ENCODE measurements at regions not wholly inside any gene's neighbourhood (a gene's known extent, or its start where the extent isn't known, plus 50 kb on each side); places are given as distances from the start of the nearest gene placed in this dataset.

GRCh38 chr10:28967031-28967430 lies 289.7 kb downstream of the BAMBI start:
- Histone ChIP-seq H3K79me2 (ENCODE audit: control insufficient read depth, insufficient read depth, low read length) (no peaks in the 10 kb centered on the region), H3K36me3 (ENCODE audit: control insufficient read depth in 2 of 2, extremely low read depth in 1 of 2, insufficient read depth in 2 of 2, low read length in 2 of 2) (no peaks in the 10 kb centered on the region), H3K4me2 (ENCODE audit: control insufficient read depth, extremely low read depth, insufficient read depth, low read depth, low read length) (no peak overlapping the region), H3K27ac (ENCODE audit: control insufficient read depth, insufficient read depth, low read length) (no peak overlapping the region), H3K4me3 (ENCODE audit: control insufficient read depth in 2 of 3, extremely low read depth in 1 of 3, insufficient read depth in 2 of 3, low read depth in 1 of 3, low read length in 3 of 3) (no peak overlapping the region), H3K9ac (ENCODE audit: control insufficient read depth, extremely low read depth, insufficient read depth, low read length) (no peak overlapping the region), H2AFZ (ENCODE audit: control insufficient read depth, low read length) (no peak overlapping the region), H3K9me1 (ENCODE audit: control insufficient read depth, extremely low read depth, insufficient read depth, low read length) (no peaks in the 10 kb centered on the region), H3K27me3 (ENCODE audit: control insufficient read depth, extremely low read depth, insufficient read depth, low read length) (no peaks in the 10 kb centered on the region), H3K4me1 (ENCODE audit: control insufficient read depth, extremely low read depth, insufficient read depth, low read length) (peaks cover 5% of the 10 kb centered on the region), H3K9me3 (ENCODE audit: control insufficient read depth, low read depth, low read length) (no peaks in the 10 kb centered on the region), H4K20me1 (ENCODE audit: control insufficient read depth, extremely low read depth, insufficient read depth, low read length) (no peaks in the 10 kb centered on the region)
- FAIRE-seq (no peak), DNase-seq (ENCODE audit: low read depth, low spot score) (no peak)
- TF ChIP-seq CTCF (optimal IDR thresholded peaks at IDR 0.05 in 1 of 3, IDR thresholded peaks at IDR 0.05 in 1 of 3, conservative IDR thresholded peaks at IDR 0.05 in 1 of 3; ENCODE audit: extremely low read depth in 1 of 3, insufficient read depth in 2 of 3, low read length in 3 of 3) (no peak), EZH2 (IDR thresholded peaks at IDR 0.05; ENCODE audit: low read length) (no peak)
- dilution Hi-C loops (cut with MboI; ENCODE audit: extremely low pct_ligation_motif_present, low sequenced_read_pairs): no loop called here

GRCh38 chr10:28969413-28969812 lies 292.1 kb downstream of the BAMBI start:
- dilution Hi-C loops (cut with MboI; ENCODE audit: extremely low pct_ligation_motif_present, low sequenced_read_pairs): no loop called here

More at GRCh38 chr10:28969413-28969812, 292.1 kb downstream of the BAMBI start:
- no peaks in the 10 kb centered on the region for H3K79me2 ChIP-seq (ENCODE audit: control insufficient read depth, insufficient read depth, low read length)
- H3K36me3 ChIP-seq (ENCODE audit: control insufficient read depth in 2 of 2, extremely low read depth in 1 of 2, insufficient read depth in 2 of 2, low read length in 2 of 2): no peaks in the 10 kb centered on the region
- H3K4me3 ChIP-seq (ENCODE audit: control insufficient read depth in 2 of 3, extremely low read depth in 1 of 3, insufficient read depth in 2 of 3, low read depth in 1 of 3, low read length in 3 of 3): no peak overlapping the region
- FAIRE-seq: no peak
- no peaks in the 10 kb centered on the region for H3K9me1 ChIP-seq (ENCODE audit: control insufficient read depth, extremely low read depth, insufficient read depth, low read length)
- H3K27me3 ChIP-seq (ENCODE audit: control insufficient read depth, extremely low read depth, insufficient read depth, low read length): no peaks in the 10 kb centered on the region
- DNase-seq (ENCODE audit: low read depth, low spot score): no peak
- no peaks in the 10 kb centered on the region for H4K20me1 ChIP-seq (ENCODE audit: control insufficient read depth, extremely low read depth, insufficient read depth, low read length)
- no peak overlapping the region for H3K9ac ChIP-seq (ENCODE audit: control insufficient read depth, extremely low read depth, insufficient read depth, low read length)
- H3K4me2 ChIP-seq (ENCODE audit: control insufficient read depth, extremely low read depth, insufficient read depth, low read depth, low read length): no peak overlapping the region
- H3K4me1 ChIP-seq (ENCODE audit: control insufficient read depth, extremely low read depth, insufficient read depth, low read length): peaks cover 5% of the 10 kb centered on the region
- TF ChIP-seq EZH2 (IDR thresholded peaks at IDR 0.05; ENCODE audit: low read length) (no peak), CTCF (optimal IDR thresholded peaks at IDR 0.05 in 1 of 3, IDR thresholded peaks at IDR 0.05 in 1 of 3, conservative IDR thresholded peaks at IDR 0.05 in 1 of 3; ENCODE audit: extremely low read depth in 1 of 3, insufficient read depth in 2 of 3, low read length in 3 of 3) (no peak)
- H3K9me3 ChIP-seq (ENCODE audit: control insufficient read depth, low read depth, low read length): no peaks in the 10 kb centered on the region
- no peak overlapping the region for H2AFZ ChIP-seq (ENCODE audit: control insufficient read depth, low read length)
- no peak overlapping the region for H3K27ac ChIP-seq (ENCODE audit: control insufficient read depth, insufficient read depth, low read length)
